SIG-M5 treated with dmso at 0.1 percent for 504 hours (cell line): ENCODE measurements at regions not wholly inside any gene's neighbourhood (a gene's known extent, or its start where the extent isn't known, plus 50 kb on each side); places are given as distances from the start of the nearest gene placed in this dataset.
"Not testable (repeated sequence)": the region's sequence is repeated elsewhere in the genome, so short reads cannot be mapped to it uniquely, and the experiment has no call there.

Experiments
- DNase-seq: peaks from one replicate; lab custom pipeline; 2025; ENCODE audit not compliant: unreplicated experiment; lab: John Stamatoyannopoulos, UW

GRCh38 chr3:66629150-66629981 is 128.5 kb upstream of the LRIG1 start:
- no peak for DNase-seq

- no peak for DNase-seq
Observed at GRCh38 chr3:66629982-66630368, 129.2 kb upstream of the LRIG1 start.

- DNase-seq, result no peak
Observed at GRCh38 chr3:66633402-66634381, 132.9 kb upstream of the LRIG1 start.

- peak; percentile 90 for DNase-seq
Observed at GRCh38 chr3:66638717-66639116, 137.9 kb upstream of the LRIG1 start.

- DNase-seq, result peak; percentile 76
Observed at GRCh38 chr3:66639809-66640356, 139.1 kb upstream of the LRIG1 start.

GRCh38 chr3:66642019-66642418 is 141.2 kb upstream of the LRIG1 start:
- DNase-seq, result no peak

- DNase-seq, result no peak
Observed at GRCh38 chr3:66642484-66642883, 141.7 kb upstream of the LRIG1 start.

GRCh38 chr3:66644549-66644948 is 143.7 kb upstream of the LRIG1 start:
- DNase-seq, result peak; percentile 97

- no peak for DNase-seq
Observed at GRCh38 chr3:66648975-66649374, 148.2 kb upstream of the LRIG1 start.

- DNase-seq, result not testable (repeated sequence)
Observed at GRCh38 chr3:66651520-66651919, 150.7 kb upstream of the LRIG1 start.

GRCh38 chr3:66652100-66652499 is 151.3 kb upstream of the LRIG1 start:
- DNase-seq, result not testable (repeated sequence)

GRCh38 chr3:66655044-66655443 is 154.2 kb upstream of the LRIG1 start:
- DNase-seq, result no peak

- DNase-seq, result no peak
Observed at GRCh38 chr3:66655671-66656070, 154.8 kb upstream of the LRIG1 start.

GRCh38 chr3:66656609-66657008 is 155.8 kb upstream of the LRIG1 start:
- DNase-seq, result no peak

- no peak for DNase-seq
Observed at GRCh38 chr3:66659056-66659455, 158.2 kb upstream of the LRIG1 start.

- DNase-seq, result no peak
Observed at GRCh38 chr3:66661628-66662027, 160.8 kb upstream of the LRIG1 start.

GRCh38 chr3:66662894-66663293 is 162.1 kb upstream of the LRIG1 start:
- no peak for DNase-seq

- no peak for DNase-seq
Observed at GRCh38 chr3:66665021-66665695, 164.3 kb upstream of the LRIG1 start.

- no peak for DNase-seq
Observed at GRCh38 chr3:66666362-66666761, 165.5 kb upstream of the LRIG1 start.

GRCh38 chr3:66667263-66667662 is 166.4 kb upstream of the LRIG1 start:
- DNase-seq, result no peak

GRCh38 chr3:66671291-66671690 is 170.5 kb upstream of the LRIG1 start:
- DNase-seq, result no peak
